HepG2 (cell line): ENCODE measurements at regions not wholly inside any gene's neighbourhood (a gene's known extent, or its start where the extent isn't known, plus 50 kb on each side); places are given as distances from the start of the nearest gene placed in this dataset.

Experiments used
- ATAC-seq: fragments of 200-7000 bp; cut with Tn5 transposase; 3 replicates; pipeline ENCODE4 v1.9.1; 2020; ENCODE audit warnings: mild to moderate bottlenecking, moderate library complexity
- BruUV-seq: library from RNA; stranded (reverse); fragments of 400-500 nt; replicated peaks from 2 replicates; lab custom pipeline; 2021; lab: Mats Ljungman, UMichigan
- CTCF ChIA-PET: fragments of 300-600 bp; formaldehyde crosslinking; extraction: SDS; loops from one replicate; lab custom pipeline; 2021; ENCODE audit warnings: low total read pairs, inconsistent platforms, low intra/inter-chr PET ratio; lab: Yijun Ruan, JAX
- POLR2A ChIA-PET: fragments of 350-600 bp; sonication (Branson Sonifier 250); formaldehyde crosslinking; loops from one replicate; lab custom pipeline; 2020; ENCODE audit warnings: antibody characterized with exemption, inconsistent platforms; lab: Yijun Ruan, JAX
- DNase-seq: peaks from one replicate; pipeline ENCODE4 v3.0.0-alpha.2; 2015; ENCODE audit warnings: low spot score
- FAIRE-seq: peaks from 3 replicates; lab custom pipeline; 2011; peaks lifted over from hg19 to GRCh38; lab: Jason Lieb, UNC
- H2AFZ ChIP-seq: one replicate; pipeline ENCODE4 v1.6.1; 2011; ENCODE audit warnings: low read length, inconsistent platforms
- H3K27ac ChIP-seq: fragments of 300-600 bp; 3 replicates; pipeline ENCODE4 v1.8.0; 2011; ENCODE audit warnings: mixed run types, mild to moderate bottlenecking, mixed read lengths, low read length, inconsistent platforms; ENCODE audit not compliant: insufficient read depth; ENCODE audit errors: extremely low read length
- H3K27me3 ChIP-seq, 2 experiments: fragments of 200-600 bp in 1 of 2; 2 replicates in 1 of 2; 3 replicates in 1 of 2; pipeline versions ENCODE4 v1.6.0 to v1.8.0; 2011; ENCODE audit warnings: low read length in 2 of 2, mild to moderate bottlenecking in 2 of 2, moderate library complexity in 2 of 2, inconsistent platforms in 1 of 2; ENCODE audit not compliant: insufficient read depth in 2 of 2, control insufficient read depth in 1 of 2
- H3K36me3 ChIP-seq, 2 experiments: fragments of 200-600 bp in 1 of 2; replicated peaks in 1 of 2; 2 replicates in 1 of 2; 3 replicates in 1 of 2; pipeline versions ENCODE4 v1.5.1 to v1.8.0; 2011; ENCODE audit warnings: low read length in 2 of 2, inconsistent platforms in 1 of 2; ENCODE audit not compliant: insufficient read depth in 2 of 2, control insufficient read depth in 1 of 2
- H3K4me1 ChIP-seq: 2 replicates; pipeline ENCODE4 v1.5.1; 2012; ENCODE audit warnings: low read length, inconsistent platforms; ENCODE audit not compliant: insufficient read depth
- H3K4me2 ChIP-seq: 2 replicates; pipeline ENCODE4 v1.6.0; 2011; ENCODE audit warnings: low read depth, low read length, inconsistent platforms
- H3K4me3 ChIP-seq, 3 experiments: fragments of 200-600 bp in 1 of 3; sonication (generic), shearing (Covaris generic) in 1 of 3; replicated peaks in 1 of 3; 2 replicates each; pipeline ENCODE4 v1.5.1; 2011 to 2016; ENCODE audit warnings: low read length in 3 of 3, inconsistent platforms in 2 of 3, low read depth in 2 of 3, mild to moderate bottlenecking in 2 of 3, control low read depth in 1 of 3, mixed read lengths in 1 of 3; ENCODE audit not compliant: insufficient read depth in 1 of 3
- H3K79me2 ChIP-seq: one replicate; pipeline ENCODE4 v1.6.1; 2011; ENCODE audit warnings: low read length, inconsistent platforms; ENCODE audit not compliant: insufficient read depth
- H3K9ac ChIP-seq: 2 replicates; pipeline ENCODE4 v1.6.0; 2011; ENCODE audit warnings: mild to moderate bottlenecking, low read depth, low read length, inconsistent platforms; ENCODE audit not compliant: insufficient read depth
- H3K9me3 ChIP-seq: 2 replicates; pipeline ENCODE4 v1.5.1; 2012; ENCODE audit warnings: mild to moderate bottlenecking, low read length
- H4K20me1 ChIP-seq: 2 replicates; pipeline ENCODE4 v1.6.0; 2011; ENCODE audit warnings: inconsistent platforms, mild to moderate bottlenecking, low read length, moderate library complexity; ENCODE audit not compliant: insufficient read depth
- HNF1A ChIP-seq, 2 experiments: sonication (generic) in 1 of 2; formaldehyde crosslinking in 1 of 2; IDR thresholded peaks; 2 replicates each; pipeline versions ENCODE4 v1.4.0 to v1.6.1; 2016 to 2020; ENCODE audit warnings: borderline replicate concordance in 1 of 2, low read depth in 1 of 2, mild to moderate bottlenecking in 1 of 2, missing genetic modification reagents in 1 of 2
- MIER3 ChIP-seq: IDR thresholded peaks from 2 replicates; pipeline ENCODE4 v1.6.1; 2016; ENCODE audit warnings: missing compliant biosample characterization, borderline replicate concordance
- NCOA1 ChIP-seq: sonication (generic); formaldehyde crosslinking; IDR thresholded peaks from 2 replicates; pipeline ENCODE4 v1.9.0; 2021; ENCODE audit warnings: missing genetic modification reagents
- NR1H2 ChIP-seq: sonication (generic); formaldehyde crosslinking; IDR thresholded peaks from 2 replicates; pipeline ENCODE4 v1.8.1; 2022; ENCODE audit warnings: low read depth, missing genetic modification reagents, borderline replicate concordance
- TARDBP ChIP-seq: sonication (generic); formaldehyde crosslinking; IDR thresholded peaks from 2 replicates; pipeline ENCODE4 v1.8.0; 2022; ENCODE audit warnings: mild to moderate bottlenecking, missing genetic modification reagents
- ZNF224 ChIP-seq: sonication (generic); formaldehyde crosslinking; IDR thresholded peaks from 2 replicates; pipeline ENCODE4 v1.5.0; 2020; ENCODE audit warnings: mild to moderate bottlenecking, missing genetic modification reagents
- ZNF367 ChIP-seq: sonication (generic); formaldehyde crosslinking; IDR thresholded peaks from 2 replicates; pipeline ENCODE4 v1.4.0; 2020; ENCODE audit warnings: missing genetic modification reagents, borderline replicate concordance
- ZNF614 ChIP-seq: IDR thresholded peaks from 2 replicates; pipeline ENCODE4 v1.6.1; 2018; ENCODE audit warnings: missing biosample characterization, missing genetic modification reagents, inconsistent platforms, borderline replicate concordance
- WGBS: methylation state at CpG from one replicate; pipeline ENCODE4 v1.1.6; 2017; ENCODE audit warnings: low lambda C conversion rate; 5-methylcytosine and 5-hydroxymethylcytosine counted together
- in situ Hi-C: cut with HindIII; loops from 2 replicates; pipeline ENCODE4 v1.10.0; 2017; ENCODE audit warnings: low pct_unique_long_range_greater_than_20kb; ENCODE audit not compliant: extremely low pct_ligation_motif_present
- intact Hi-C: fragments of 100-400 bp; cut with micrococcal nuclease; formaldehyde crosslinking; loops from one replicate; pipeline ENCODE4 v1.10.0; 2022; ENCODE audit not compliant: unreplicated experiment

DNA sequence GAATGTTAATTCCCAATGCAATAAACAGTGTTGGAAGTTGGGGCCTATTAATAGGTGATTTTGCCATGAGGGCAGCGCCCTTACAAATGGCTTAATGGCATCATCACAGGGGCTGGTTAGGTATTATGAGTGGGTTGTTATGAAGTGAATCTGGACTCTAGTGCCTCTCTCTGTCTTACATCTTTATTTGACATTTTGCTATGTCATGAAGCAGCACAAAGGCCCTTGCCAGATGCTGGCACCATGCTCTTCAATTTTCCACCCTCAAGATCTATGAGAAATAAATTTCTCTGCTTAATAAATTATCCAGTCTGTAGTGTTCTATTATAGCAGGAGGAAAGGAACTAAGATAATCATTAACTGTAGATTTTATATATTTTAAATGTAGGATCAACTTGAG is 1098.7 kb upstream of the NUDT12 start (continued):
- no peak for TF ChIP-seq TARDBP
- no peak for TF ChIP-seq ZNF224 (CRISPR knock-in tag)
- TF ChIP-seq HNF1A (IDR thresholded peaks at IDR 0.05; ENCODE audit: low read depth): no peak
- no peak for TF ChIP-seq HNF1A (CRISPR knock-in tag; IDR thresholded peaks at IDR 0.05; ENCODE audit: borderline replicate concordance)
- no peak for TF ChIP-seq NR1H2
- no peak for TF ChIP-seq NCOA1 (CRISPR knock-in tag)

- TF ChIP-seq ZNF614 (CRISPR knock-in tag) (no peak), ZNF367 (CRISPR knock-in tag) (no peak), MIER3 (CRISPR knock-in tag) (no peak)
- H4K20me1 ChIP-seq: no peaks in the 10 kb centered on the region
- no peak overlapping the region for H3K4me2 ChIP-seq
- intact Hi-C loops: no loop called here
- in situ Hi-C loops: no loop called here
- H3K36me3 ChIP-seq: no peaks in the 10 kb centered on the region
- no peaks in the 10 kb centered on the region for H3K27me3 ChIP-seq
- POLR2A ChIA-PET: no interaction called here
- ATAC-seq (no peak), FAIRE-seq (no peak), DNase-seq (no peak)
- no peak overlapping the region for H3K4me3 ChIP-seq
- H2AFZ ChIP-seq: no peak overlapping the region
- H3K9ac ChIP-seq: no peak overlapping the region
- no TSS peak for BruUV-seq
- peaks cover 8% of the 10 kb centered on the region; the same call in 1 of the 2 replicates for H3K9me3 ChIP-seq
- no peaks in the 10 kb centered on the region for H3K4me1 ChIP-seq
- 10% methylated on average over 1 of the region's 1 CpG for WGBS
- no peak overlapping the region for H3K27ac ChIP-seq
- no peaks in the 10 kb centered on the region for H3K79me2 ChIP-seq
- CTCF ChIA-PET: no interaction called here
Measured at GRCh38 chr5:104659497-104659896, 1096.9 kb upstream of the NUDT12 start.
